ENCODE measurements at regions not wholly inside any gene's neighbourhood (a gene's known extent, or its start where the extent isn't known, plus 50 kb on each side); places are given as distances from the start of the nearest gene placed in this dataset.

GRCh38 chr18:50460716-50461115 is 85.9 kb downstream of the SKA1 start:
- DNase-seq (ENCODE audit: low read depth), result no peak
- no peak for TF ChIP-seq CTCF (IDR thresholded peaks at IDR 0.05; ENCODE audit: insufficient read depth, low read depth, low read length, missing control alignments)
- H3K4me3 ChIP-seq (ENCODE audit: low read depth, low read length), result no peak overlapping the region

- H3K4me3 ChIP-seq (ENCODE audit: low read depth, low read length), result no peak overlapping the region
- TF ChIP-seq CTCF (IDR thresholded peaks at IDR 0.05; ENCODE audit: insufficient read depth, low read depth, low read length, missing control alignments), result no peak
- DNase-seq (ENCODE audit: low read depth), result no peak
These were observed 86.4 kb downstream of the SKA1 start for GRCh38 chr18:50461251-50461650.

- no peak overlapping the region for H3K4me3 ChIP-seq (ENCODE audit: low read depth, low read length)
- DNase-seq (ENCODE audit: low read depth), result no peak
- no peak for TF ChIP-seq CTCF (IDR thresholded peaks at IDR 0.05; ENCODE audit: insufficient read depth, low read depth, low read length, missing control alignments)
These were observed 90.6 kb downstream of the SKA1 start for GRCh38 chr18:50465211-50466153.

- no peak overlapping the region for H3K4me3 ChIP-seq (ENCODE audit: low read depth, low read length)
- no peak for TF ChIP-seq CTCF (IDR thresholded peaks at IDR 0.05; ENCODE audit: insufficient read depth, low read depth, low read length, missing control alignments)
- DNase-seq (ENCODE audit: low read depth), result no peak
These were observed 91.8 kb downstream of the SKA1 start for GRCh38 chr18:50466634-50467033.

GRCh38 chr18:50468807-50469206 is 91.1 kb upstream of the MAPK4 start:
- no peak for DNase-seq (ENCODE audit: low read depth)
- no peak overlapping the region for H3K4me3 ChIP-seq (ENCODE audit: low read depth, low read length)
- no peak for TF ChIP-seq CTCF (IDR thresholded peaks at IDR 0.05; ENCODE audit: insufficient read depth, low read depth, low read length, missing control alignments)

- TF ChIP-seq CTCF (IDR thresholded peaks at IDR 0.05; ENCODE audit: insufficient read depth, low read depth, low read length, missing control alignments), result no peak
- DNase-seq (ENCODE audit: low read depth), result no peak
These were observed 90.5 kb upstream of the MAPK4 start for GRCh38 chr18:50469380-50469781.

More at GRCh38 chr18:50469380-50469781, 90.5 kb upstream of the MAPK4 start:
- no peak overlapping the region for H3K4me3 ChIP-seq (ENCODE audit: low read depth, low read length)

All from GM12865 (cell line).